Transverse colon (tissue), 4 donors: ENCODE measurements at regions not wholly inside any gene's neighbourhood (a gene's known extent, or its start where the extent isn't known, plus 50 kb on each side); places are given as distances from the start of the nearest gene placed in this dataset.

Experiments used
- DNase-seq: peaks from one replicate; pipeline ENCODE4 v3.0.0-alpha.2; 2019
- H3K27ac ChIP-seq, 4 donors: fragments of 200-600 bp; sonication (generic); 2 replicates each; pipeline ENCODE4 v1.5.1; 2016 to 2018; ENCODE audit warnings: inconsistent platforms in 4 of 4
- H3K27me3 ChIP-seq: fragments of 200-600 bp; sonication (generic); 2 replicates; pipeline ENCODE4 v1.5.1; 2017; ENCODE audit warnings: inconsistent platforms
- H3K36me3 ChIP-seq, 4 donors: fragments of 200-600 bp; sonication (generic); 2 replicates each; pipeline ENCODE4 v1.5.1; 2017 to 2019; ENCODE audit warnings: inconsistent platforms in 4 of 4
- H3K4me1 ChIP-seq, 4 donors: fragments of 200-600 bp; sonication (generic); 2 replicates each; pipeline ENCODE4 v1.5.1; 2017 to 2020; ENCODE audit warnings: inconsistent platforms in 4 of 4
- H3K4me3 ChIP-seq, 4 donors: fragments of 200-600 bp; sonication (generic); 1 replicate in 1 of 4; 2 replicates in 3 of 4; pipeline versions ENCODE4 v1.5.1 to v1.6.1; 2017 to 2019; ENCODE audit warnings: inconsistent platforms in 4 of 4
- H3K9me3 ChIP-seq, 2 donors: fragments of 200-600 bp; sonication (generic); 2 replicates each; pipeline ENCODE4 v1.5.1; 2017 to 2019; ENCODE audit warnings: inconsistent platforms in 2 of 2
- EP300 ChIP-seq: sonication (generic); formaldehyde crosslinking; IDR thresholded peaks from one replicate; pipeline ENCODE4 v1.6.1; 2017; ENCODE audit warnings: antibody characterized with exemption, low read depth
- POLR2A ChIP-seq: fragments of 450-650 bp; IDR thresholded peaks from one replicate; pipeline ENCODE4 v1.6.1; 2016; ENCODE audit warnings: antibody characterized with exemption, mild to moderate bottlenecking, moderate library complexity
- POLR2AphosphoS5 ChIP-seq, 3 donors: sonication (generic); formaldehyde crosslinking; IDR thresholded peaks; one replicate each; pipeline ENCODE4 v1.6.1; 2016; ENCODE audit warnings: antibody characterized with exemption in 3 of 3
- WGBS, 2 donors: methylation state at CpG; one replicate each; pipeline ENCODE4 v1.1.5; 2018; ENCODE audit warnings: low coverage in 1 of 2; 5-methylcytosine and 5-hydroxymethylcytosine counted together
- in situ Hi-C, 4 donors: fragments of 200-750 bp; cut with MboI; loops; one replicate each; pipeline versions ENCODE4 v1.15.0 to v1.15.1; 2017; ENCODE audit warnings: low sequenced_read_pairs in 3 of 4, low pct_ligation_motif_present in 1 of 4, low pct_unique_long_range_greater_than_20kb in 1 of 4
- intact Hi-C: fragments of 100-400 bp; cut with DNase I; formaldehyde crosslinking; loops from one replicate; pipeline ENCODE4 v1.15.1; 2023; ENCODE audit warnings: low total_unique reads
- TF ChIP-seq, protein P1 (sequence below), 5 experiments: fragments of 200-600 bp in 3 of 5; fragments of 450-650 bp in 2 of 5; sonication (generic) in 3 of 5; IDR thresholded peaks; 1 replicate in 2 of 5; 2 replicates in 3 of 5; pipeline ENCODE4 v1.5.1; 2016 to 2017; ENCODE audit warnings: antibody characterized with exemption in 5 of 5, inconsistent platforms in 3 of 5, mild to moderate bottlenecking in 2 of 5, moderate library complexity in 1 of 5

DNA sequence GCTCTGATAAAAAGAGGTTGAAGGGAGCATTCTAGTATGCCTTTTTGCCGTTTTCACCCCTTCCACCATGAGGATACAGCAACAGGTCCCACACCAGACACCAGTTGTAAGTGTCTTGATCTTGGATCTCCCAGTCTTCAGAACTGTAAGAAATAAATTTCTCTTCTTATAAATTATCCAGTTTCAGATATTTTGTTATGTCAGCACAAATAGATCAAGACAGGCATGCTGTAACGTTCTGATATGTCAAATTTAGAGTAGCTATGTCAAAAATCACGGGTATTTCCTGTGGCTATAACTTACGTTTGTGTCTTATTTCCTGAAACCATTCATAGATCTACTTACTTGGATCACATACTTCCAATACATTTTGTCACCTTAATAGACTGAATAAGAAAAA lies 55.9 kb upstream of the CD83 start:
- H3K27me3 ChIP-seq = peaks cover 40% of the 10 kb centered on the region
- no peaks in the 10 kb centered on the region for H3K36me3 ChIP-seq
- intact Hi-C loops = loop anchor here (5.0 kb wide), 1 partner anchor 149 kb away; no protein-coding TSS in a partner anchor
- no peak for DNase-seq
- H3K4me1 ChIP-seq = no peaks in the 10 kb centered on the region
- H3K4me3 ChIP-seq = no peak overlapping the region
- H3K27ac ChIP-seq = no peak overlapping the region
- in situ Hi-C loops = loop anchor here (10.0 to 25.0 kb wide), 4 partner anchors 157 to 724 kb away; partner anchors contain the start of gene TBC1D7 (in 1 of the 4)
- WGBS, 2 donors = 61 to 79% methylated on average over 4 of the region's 4 CpGs
- TF ChIP-seq EP300 (no peak), POLR2A (no peak), POLR2AphosphoS5 (IDR thresholded peaks at IDR 0.05) (no peak)
- TF ChIP-seq, protein P1, sequence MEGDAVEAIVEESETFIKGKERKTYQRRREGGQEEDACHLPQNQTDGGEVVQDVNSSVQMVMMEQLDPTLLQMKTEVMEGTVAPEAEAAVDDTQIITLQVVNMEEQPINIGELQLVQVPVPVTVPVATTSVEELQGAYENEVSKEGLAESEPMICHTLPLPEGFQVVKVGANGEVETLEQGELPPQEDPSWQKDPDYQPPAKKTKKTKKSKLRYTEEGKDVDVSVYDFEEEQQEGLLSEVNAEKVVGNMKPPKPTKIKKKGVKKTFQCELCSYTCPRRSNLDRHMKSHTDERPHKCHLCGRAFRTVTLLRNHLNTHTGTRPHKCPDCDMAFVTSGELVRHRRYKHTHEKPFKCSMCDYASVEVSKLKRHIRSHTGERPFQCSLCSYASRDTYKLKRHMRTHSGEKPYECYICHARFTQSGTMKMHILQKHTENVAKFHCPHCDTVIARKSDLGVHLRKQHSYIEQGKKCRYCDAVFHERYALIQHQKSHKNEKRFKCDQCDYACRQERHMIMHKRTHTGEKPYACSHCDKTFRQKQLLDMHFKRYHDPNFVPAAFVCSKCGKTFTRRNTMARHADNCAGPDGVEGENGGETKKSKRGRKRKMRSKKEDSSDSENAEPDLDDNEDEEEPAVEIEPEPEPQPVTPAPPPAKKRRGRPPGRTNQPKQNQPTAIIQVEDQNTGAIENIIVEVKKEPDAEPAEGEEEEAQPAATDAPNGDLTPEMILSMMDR (IDR thresholded peaks at IDR 0.05) = no peak
- H3K9me3 ChIP-seq = no peaks in the 10 kb centered on the region

DNA sequence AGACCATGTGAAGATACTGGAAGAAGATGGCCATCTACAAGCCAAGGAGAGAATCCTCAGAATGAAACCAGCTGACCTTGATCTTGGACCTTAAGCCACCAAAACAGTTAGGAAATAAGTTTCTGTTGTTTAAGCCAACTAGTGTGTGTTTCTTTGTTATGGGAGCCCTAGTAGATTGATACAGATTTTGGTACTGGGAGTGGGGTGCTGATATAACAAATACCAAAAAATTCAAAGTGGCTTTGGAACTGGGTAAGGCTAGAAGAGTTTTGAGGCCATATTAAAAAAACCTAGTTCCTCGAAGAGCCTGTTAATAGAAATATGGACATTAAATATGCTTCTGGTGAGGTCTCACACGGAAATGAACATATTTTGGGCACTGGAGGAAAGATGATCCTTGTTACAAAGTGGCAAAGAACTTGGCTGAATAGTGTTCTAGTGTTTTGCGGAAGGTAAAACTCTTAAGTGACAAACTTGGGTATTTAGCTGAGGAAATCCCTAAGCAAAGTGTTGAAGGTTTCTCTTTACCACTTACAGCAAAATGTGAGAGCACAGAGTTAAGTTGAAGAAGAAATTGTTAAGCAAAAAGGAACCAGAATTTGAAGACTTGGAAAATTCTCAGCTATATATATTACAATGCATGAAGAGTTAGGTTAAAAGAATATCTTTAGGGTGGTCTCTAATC lies 55.1 kb upstream of the CD83 start:
- no peak for TF ChIP-seq EP300
- TF ChIP-seq, protein P1 (IDR thresholded peaks at IDR 0.05) = no peak
- TF ChIP-seq POLR2AphosphoS5 (IDR thresholded peaks at IDR 0.05) = no peak
- no peak for TF ChIP-seq POLR2A
- intact Hi-C loops = loop anchor here (5.0 kb wide), 1 partner anchor 150 kb away; no protein-coding TSS in a partner anchor
- Histone ChIP-seq H3K9me3 (no peaks in the 10 kb centered on the region), H3K27me3 (peaks cover 40% of the 10 kb centered on the region), H3K4me3 (no peak overlapping the region), H3K27ac (no peak overlapping the region), H3K4me1 (peaks cover 0 to 2% (median 0%) of the 10 kb centered on the region in 4 donors), H3K36me3 (no peaks in the 10 kb centered on the region)
- in situ Hi-C loops = loop anchor here (10.0 to 25.0 kb wide), 4 partner anchors 158 to 725 kb away; partner anchors contain the start of gene TBC1D7 (in 1 of the 4)
- DNase-seq = no peak
- 76 to 88% methylated on average over 3 of the region's 3 CpGs for WGBS, 2 donors

DNA sequence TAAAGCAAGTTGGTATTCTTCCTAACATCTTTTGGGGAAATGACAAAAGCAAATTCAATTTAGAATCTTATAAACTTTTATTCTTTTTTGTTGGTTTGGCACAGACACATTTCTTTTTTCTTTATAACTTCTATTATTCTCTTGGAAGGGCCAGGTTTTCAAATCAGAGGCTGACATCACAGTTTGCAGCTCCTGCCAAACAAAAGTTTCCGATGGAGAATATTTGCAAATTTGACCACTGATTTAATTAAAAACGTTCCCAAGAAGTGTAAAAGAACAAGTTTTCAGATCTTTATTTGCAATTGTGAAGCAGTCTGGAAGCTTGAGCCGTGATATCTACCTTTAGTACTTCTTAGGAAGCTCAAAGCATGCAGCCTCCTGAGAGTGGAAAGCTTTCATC lies 53.8 kb upstream of the CD83 start:
- intact Hi-C loops (loop anchor here (5.0 kb wide), 1 partner anchor 151 kb away; no protein-coding TSS in a partner anchor), in situ Hi-C loops (loop anchor here (10.0 to 25.0 kb wide), 4 partner anchors 159 to 726 kb away; partner anchors contain the start of gene TBC1D7 (in 1 of the 4))
- no peaks in the 10 kb centered on the region for H3K9me3 ChIP-seq
- WGBS, 2 donors = 45 to 62% methylated on average over 3 of the region's 3 CpGs
- peaks cover 0 to 2% (median 0%) of the 10 kb centered on the region in 4 donors for H3K4me1 ChIP-seq
- no peak for DNase-seq
- no peak overlapping the region for H3K27ac ChIP-seq
- H3K27me3 ChIP-seq = peaks cover 33% of the 10 kb centered on the region
- TF ChIP-seq EP300 (no peak), POLR2AphosphoS5 (IDR thresholded peaks at IDR 0.05) (no peak), POLR2A (no peak)
- TF ChIP-seq, protein P1 (IDR thresholded peaks at IDR 0.05) = no peak
- no peaks in the 10 kb centered on the region for H3K36me3 ChIP-seq
- no peak overlapping the region for H3K4me3 ChIP-seq

DNA sequence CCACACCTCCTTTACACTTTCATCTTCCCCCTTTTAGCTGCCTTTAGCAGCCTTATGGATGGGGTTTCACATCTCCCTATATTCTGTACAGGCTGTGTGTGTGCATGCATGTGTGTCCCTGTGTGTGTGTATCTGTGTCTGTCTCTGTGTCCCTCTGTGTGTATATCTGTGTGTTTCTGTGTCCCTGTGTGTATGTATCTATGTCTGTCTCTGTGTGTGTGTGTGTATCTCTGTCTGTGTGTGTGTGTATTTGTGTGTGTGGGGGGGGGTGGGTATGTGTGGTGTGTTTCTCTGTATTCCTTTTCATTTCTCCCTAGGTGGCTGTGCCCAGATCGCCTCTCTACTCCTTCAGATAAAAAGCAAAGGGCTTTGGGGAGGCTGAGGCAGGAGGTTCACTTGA lies 52.2 kb upstream of the CD83 start:
- H3K36me3 ChIP-seq = no peaks in the 10 kb centered on the region
- in situ Hi-C loops (loop anchor here (10.0 to 25.0 kb wide), 4 partner anchors 161 to 728 kb away; partner anchors contain the start of gene TBC1D7 (in 1 of the 4)), intact Hi-C loops (no loop called here)
- TF ChIP-seq POLR2AphosphoS5 (IDR thresholded peaks at IDR 0.05) (no peak), POLR2A (no peak)
- no peak overlapping the region for H3K27ac ChIP-seq
- WGBS, 2 donors = 89% methylated on average over 1 of the region's 1 CpG; no CpG with 5 or more reads in 1 of the 2 donors
- peaks cover 28% of the 10 kb centered on the region for H3K27me3 ChIP-seq
- no peak for DNase-seq
- H3K4me3 ChIP-seq = no peak overlapping the region
- peaks cover 0 to 2% (median 0%) of the 10 kb centered on the region in 4 donors for H3K4me1 ChIP-seq
- no peaks in the 10 kb centered on the region for H3K9me3 ChIP-seq
